ENCODE measurements at regions not wholly inside any gene's neighbourhood (a gene's known extent, or its start where the extent isn't known, plus 50 kb on each side); places are given as distances from the start of the nearest gene placed in this dataset.

DNA sequence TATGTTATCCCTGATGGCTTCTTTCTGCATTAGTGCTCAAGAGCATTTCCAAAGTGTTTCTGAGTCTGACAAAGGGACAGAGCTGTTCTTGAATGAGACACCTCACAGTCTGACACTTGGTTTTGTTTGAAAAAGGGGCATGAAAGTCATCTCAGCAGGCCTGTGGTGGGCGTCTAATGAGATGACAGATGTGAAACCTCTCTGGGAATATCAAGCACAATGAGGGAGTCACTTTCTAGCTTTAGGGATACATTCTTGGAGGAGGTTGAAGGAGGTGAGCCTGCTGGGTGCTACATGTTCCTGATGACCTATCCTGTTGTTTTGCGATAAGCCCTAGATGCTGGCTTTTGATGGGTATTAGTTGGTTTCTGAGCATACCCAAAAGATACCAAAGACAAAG, 290.5 kb downstream of the NUAK1 start:
- TF ChIP-seq, protein P1, sequence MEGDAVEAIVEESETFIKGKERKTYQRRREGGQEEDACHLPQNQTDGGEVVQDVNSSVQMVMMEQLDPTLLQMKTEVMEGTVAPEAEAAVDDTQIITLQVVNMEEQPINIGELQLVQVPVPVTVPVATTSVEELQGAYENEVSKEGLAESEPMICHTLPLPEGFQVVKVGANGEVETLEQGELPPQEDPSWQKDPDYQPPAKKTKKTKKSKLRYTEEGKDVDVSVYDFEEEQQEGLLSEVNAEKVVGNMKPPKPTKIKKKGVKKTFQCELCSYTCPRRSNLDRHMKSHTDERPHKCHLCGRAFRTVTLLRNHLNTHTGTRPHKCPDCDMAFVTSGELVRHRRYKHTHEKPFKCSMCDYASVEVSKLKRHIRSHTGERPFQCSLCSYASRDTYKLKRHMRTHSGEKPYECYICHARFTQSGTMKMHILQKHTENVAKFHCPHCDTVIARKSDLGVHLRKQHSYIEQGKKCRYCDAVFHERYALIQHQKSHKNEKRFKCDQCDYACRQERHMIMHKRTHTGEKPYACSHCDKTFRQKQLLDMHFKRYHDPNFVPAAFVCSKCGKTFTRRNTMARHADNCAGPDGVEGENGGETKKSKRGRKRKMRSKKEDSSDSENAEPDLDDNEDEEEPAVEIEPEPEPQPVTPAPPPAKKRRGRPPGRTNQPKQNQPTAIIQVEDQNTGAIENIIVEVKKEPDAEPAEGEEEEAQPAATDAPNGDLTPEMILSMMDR (IDR thresholded peaks at IDR 0.05; ENCODE audit: low read depth, low read length, missing control alignments) = no peak
- in situ Hi-C loops (cut with HindIII; ENCODE audit: low sequenced_read_pairs) = no loop called here
- no peak for DNase-seq (ENCODE audit: low read depth)
- no peak overlapping the region for H3K4me3 ChIP-seq (ENCODE audit: low read depth, low read length)

DNA sequence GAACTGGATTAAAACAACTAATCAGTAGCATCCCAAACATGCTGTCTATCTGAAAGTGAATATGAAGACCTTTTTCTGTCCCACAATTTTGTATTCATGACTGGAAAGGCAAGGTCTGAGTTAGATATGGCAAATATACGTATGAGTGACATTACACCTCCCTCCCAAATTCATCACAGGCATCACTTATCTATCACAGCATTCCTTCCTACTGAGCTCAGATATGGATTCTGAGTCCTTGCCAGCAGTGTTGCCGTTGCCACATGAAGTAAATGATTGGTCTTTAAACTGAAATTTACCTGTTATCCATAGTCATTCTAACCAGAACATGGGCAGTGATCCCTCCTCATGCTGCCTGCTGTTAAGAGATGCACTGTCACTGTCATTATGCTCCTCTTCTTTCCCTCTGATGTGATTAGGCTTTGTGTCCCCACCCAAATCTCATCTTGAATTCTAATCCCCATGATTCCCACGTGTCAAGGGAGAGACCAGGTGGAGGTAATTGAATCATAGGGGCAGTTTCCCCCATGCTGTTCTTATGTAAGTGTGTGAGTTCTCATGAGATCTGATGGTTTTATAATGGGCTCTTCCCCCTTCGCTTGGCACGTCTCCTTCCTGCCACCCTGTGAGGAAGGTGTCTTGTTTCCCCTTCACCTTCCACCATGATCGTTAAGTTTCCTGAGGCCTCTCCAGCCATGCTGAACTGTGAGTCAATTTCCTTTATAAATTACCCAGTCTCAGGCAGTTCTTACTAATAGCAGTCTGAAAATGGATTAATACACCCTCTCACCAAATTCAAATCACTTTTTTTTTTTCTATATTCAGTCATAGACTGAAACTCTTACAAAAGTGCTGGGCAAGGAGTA, 288.4 kb downstream of the NUAK1 start:
- TF ChIP-seq, protein P1 (IDR thresholded peaks at IDR 0.05; ENCODE audit: low read depth, low read length, missing control alignments) = no peak
- no peak for DNase-seq (ENCODE audit: low read depth)
- in situ Hi-C loops (cut with HindIII; ENCODE audit: low sequenced_read_pairs) = no loop called here
- no peak overlapping the region for H3K4me3 ChIP-seq (ENCODE audit: low read depth, low read length)

DNA sequence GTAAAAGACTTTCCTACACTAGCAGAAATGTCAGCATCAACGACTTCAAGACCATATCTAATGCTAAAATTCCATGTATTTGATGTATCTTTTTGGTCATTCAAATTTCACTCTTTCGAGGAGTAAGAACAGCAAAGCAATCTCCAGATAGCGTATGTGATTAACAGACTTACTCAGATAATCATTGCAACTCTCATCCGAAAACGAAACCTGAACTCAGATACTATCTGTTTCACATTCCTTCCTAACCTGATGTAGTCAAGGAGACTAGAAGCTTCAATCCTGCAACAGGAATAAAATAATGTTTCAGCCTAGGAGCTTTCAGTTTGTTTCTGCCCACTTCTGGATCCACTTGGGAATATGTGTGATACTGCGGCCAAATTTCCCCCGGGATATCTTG, 286.3 kb downstream of the NUAK1 start:
- TF ChIP-seq, protein P1 (IDR thresholded peaks at IDR 0.05; ENCODE audit: low read depth, low read length, missing control alignments) = no peak
- no peak for DNase-seq (ENCODE audit: low read depth)
- H3K4me3 ChIP-seq (ENCODE audit: low read depth, low read length) = no peak overlapping the region
- in situ Hi-C loops (cut with HindIII; ENCODE audit: low sequenced_read_pairs) = no loop called here

DNA sequence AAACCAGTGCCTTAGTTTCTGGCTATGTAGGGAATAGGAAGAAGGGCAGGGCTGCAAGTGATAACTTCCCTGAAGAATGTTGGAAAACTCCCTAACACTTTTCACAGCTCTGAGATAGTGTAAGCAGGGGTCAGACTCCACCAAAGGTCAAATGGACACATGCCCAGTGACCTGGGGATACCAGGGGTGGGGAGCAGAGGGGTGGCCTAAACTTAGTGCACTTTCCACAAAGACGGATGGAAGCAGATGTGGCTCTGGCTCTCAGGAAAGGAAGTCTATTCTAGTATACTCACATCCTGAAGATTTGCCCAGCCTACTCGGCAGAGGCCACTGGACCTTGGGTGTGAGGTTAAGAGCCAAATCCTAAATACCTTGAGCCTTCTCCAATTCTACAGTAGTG, 285.8 kb downstream of the NUAK1 start:
- in situ Hi-C loops (cut with HindIII; ENCODE audit: low sequenced_read_pairs) = no loop called here
- no peak overlapping the region for H3K4me3 ChIP-seq (ENCODE audit: low read depth, low read length)
- DNase-seq (ENCODE audit: low read depth) = no peak
- TF ChIP-seq, protein P1 (IDR thresholded peaks at IDR 0.05; ENCODE audit: low read depth, low read length, missing control alignments) = no peak

DNA sequence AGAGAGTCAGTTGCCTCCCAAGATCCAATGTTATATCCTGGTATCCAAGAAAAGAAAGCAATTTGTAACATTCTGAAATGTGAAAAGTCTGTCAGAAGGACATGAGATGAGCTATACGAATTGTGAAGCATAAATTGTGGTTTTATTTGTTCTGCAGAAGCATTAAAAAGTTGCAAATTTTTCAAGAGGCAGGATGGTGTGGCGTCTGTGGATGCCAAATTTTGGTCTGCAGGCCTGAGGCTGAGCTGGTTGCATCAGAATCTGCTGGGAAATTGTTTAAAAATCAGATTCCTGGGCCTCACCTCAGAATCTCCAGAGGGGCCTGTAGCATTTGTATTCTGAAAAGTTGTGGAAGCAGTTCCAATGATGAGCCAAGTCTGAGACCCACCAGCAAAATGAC, 284.7 kb downstream of the NUAK1 start:
- in situ Hi-C loops (cut with HindIII; ENCODE audit: low sequenced_read_pairs) = no loop called here
- TF ChIP-seq, protein P1 (IDR thresholded peaks at IDR 0.05; ENCODE audit: low read depth, low read length, missing control alignments) = no peak
- no peak overlapping the region for H3K4me3 ChIP-seq (ENCODE audit: low read depth, low read length)
- DNase-seq (ENCODE audit: low read depth) = no peak

DNA sequence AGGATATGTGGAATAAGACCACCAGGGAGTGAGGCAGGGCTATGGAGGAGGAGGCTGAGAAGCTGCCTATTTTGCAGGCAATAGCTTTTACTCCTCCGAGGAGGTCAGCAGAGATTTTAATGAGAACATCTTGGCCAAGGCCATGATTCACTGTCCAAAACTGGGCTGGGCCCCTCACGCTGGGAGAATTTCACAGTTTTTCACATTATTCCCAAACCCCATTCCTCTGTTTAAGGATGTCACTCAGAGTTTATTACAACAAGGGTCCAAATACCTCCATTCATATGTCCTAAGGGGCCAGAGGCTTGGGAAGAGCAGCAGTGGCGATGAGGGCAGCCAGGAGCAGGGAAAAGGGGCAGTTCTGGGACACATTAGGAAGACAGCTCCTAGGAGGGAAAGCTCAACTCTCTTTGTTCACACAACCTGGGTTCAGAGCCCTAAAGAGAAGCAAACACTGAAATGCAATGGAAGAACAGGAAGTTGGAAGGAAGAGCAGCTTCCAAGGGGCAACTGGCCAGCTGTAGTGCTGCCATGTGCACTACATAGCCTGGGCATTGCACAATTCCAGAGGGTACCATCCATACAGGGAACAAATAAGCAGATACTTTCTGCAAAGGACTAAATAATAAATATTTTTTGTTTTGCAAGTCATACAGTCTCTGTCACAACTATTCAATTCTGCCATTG, 283.2 kb downstream of the NUAK1 start:
- DNase-seq (ENCODE audit: low read depth) = no peak
- in situ Hi-C loops (cut with HindIII; ENCODE audit: low sequenced_read_pairs) = no loop called here
- TF ChIP-seq, protein P1 (IDR thresholded peaks at IDR 0.05; ENCODE audit: low read depth, low read length, missing control alignments) = no peak
- H3K4me3 ChIP-seq (ENCODE audit: low read depth, low read length) = no peak overlapping the region
